PC-9 (cell line): ENCODE measurements at regions not wholly inside any gene's neighbourhood (a gene's known extent, or its start where the extent isn't known, plus 50 kb on each side); places are given as distances from the start of the nearest gene placed in this dataset.

Experiments
- BruUV-seq: library from RNA; stranded (reverse); fragments of 400-500 nt; replicated peaks from 2 replicates; lab custom pipeline; 2021; lab: Mats Ljungman, UMichigan
- CTCF ChIA-PET: fragments of 300-600 bp; sonication (Branson Sonifier 250); formaldehyde crosslinking; loops from one replicate; lab custom pipeline; 2022; ENCODE audit warnings: antibody characterized with exemption; lab: Charles Lee
- POLR2A ChIA-PET: fragments of 300-600 bp; sonication (Branson Sonifier 250); formaldehyde crosslinking; loops from one replicate; lab custom pipeline; 2022; ENCODE audit warnings: antibody characterized with exemption; ENCODE audit not compliant: unreplicated experiment; lab: Charles Lee
- DNase-seq, 2 experiments: peaks; one replicate each; pipeline versions ENCODE4 v3.0.0 to v3.0.0-alpha.2; 2015 to 2022; ENCODE audit warnings: mixed read lengths in 1 of 2
- H2AFZ ChIP-seq: fragments of 200-600 bp; sonication (generic); 2 replicates; pipeline ENCODE4 v1.8.1; 2017; ENCODE audit warnings: antibody characterized with exemption
- H3F3A ChIP-seq: fragments of 200-600 bp; sonication (generic); 2 replicates; pipeline ENCODE4 v1.8.1; 2017; ENCODE audit warnings: antibody characterized with exemption, mild to moderate bottlenecking, low read depth; ENCODE audit not compliant: insufficient read depth
- H3K27ac ChIP-seq: fragments of 200-600 bp; sonication (generic); 2 replicates; pipeline ENCODE4 v1.6.1; 2016; ENCODE audit warnings: mixed run types
- H3K27me3 ChIP-seq: fragments of 200-600 bp; sonication (generic); 2 replicates; pipeline ENCODE4 v1.6.1; 2016; ENCODE audit warnings: low read depth, mixed run types; ENCODE audit not compliant: insufficient read depth
- H3K36me3 ChIP-seq: fragments of 200-600 bp; sonication (generic); 2 replicates; pipeline ENCODE4 v1.6.1; 2016; ENCODE audit warnings: low read depth, mixed run types
- H3K4me1 ChIP-seq: fragments of 200-600 bp; sonication (generic); replicated peaks from 2 replicates; pipeline ENCODE4 v1.6.1; 2016; ENCODE audit warnings: mixed run types; ENCODE audit not compliant: insufficient read depth
- H3K4me2 ChIP-seq: fragments of 200-600 bp; sonication (generic); 2 replicates; pipeline ENCODE4 v1.6.1; 2017; ENCODE audit warnings: mixed run types
- H3K4me3 ChIP-seq: fragments of 200-600 bp; sonication (generic); 2 replicates; pipeline ENCODE4 v1.6.1; 2016; ENCODE audit warnings: mixed run types
- H3K79me2 ChIP-seq: fragments of 200-600 bp; sonication (generic); 2 replicates; pipeline ENCODE4 v1.6.1; 2017; ENCODE audit warnings: low read depth, mixed run types
- H3K9me2 ChIP-seq: fragments of 200-600 bp; sonication (generic); 2 replicates; pipeline ENCODE4 v1.8.1; 2017; ENCODE audit warnings: mild to moderate bottlenecking; ENCODE audit not compliant: insufficient read depth
- H3K9me3 ChIP-seq: fragments of 200-600 bp; sonication (generic); 2 replicates; pipeline ENCODE4 v1.8.1; 2016; ENCODE audit warnings: low read depth; ENCODE audit not compliant: insufficient read depth
- H4K20me1 ChIP-seq: fragments of 200-600 bp; sonication (generic); 2 replicates; pipeline ENCODE4 v1.8.1; 2017; ENCODE audit not compliant: insufficient read depth
- CTCF ChIP-seq: fragments of 200-600 bp; sonication (generic); conservative IDR thresholded peaks from 2 replicates; pipeline ENCODE4 v1.6.1; 2017; ENCODE audit warnings: mixed run types, antibody characterized with exemption, mild to moderate bottlenecking, moderate library complexity
- EZH2 ChIP-seq: fragments of 200-600 bp; sonication (generic); IDR thresholded peaks from 2 replicates; pipeline ENCODE4 v1.8.0; 2017; ENCODE audit warnings: antibody characterized with exemption, low read depth
- intact Hi-C: fragments of 100-400 bp; cut with micrococcal nuclease; formaldehyde crosslinking; loops from one replicate; pipeline ENCODE4 v1.10.0; 2022; ENCODE audit not compliant: unreplicated experiment

GRCh38 chr3:152676810-152677379, 158.0 kb upstream of the P2RY1 start:
- no peaks in the 10 kb centered on the region for H3K9me3 ChIP-seq
- H3F3A ChIP-seq: no peaks in the 10 kb centered on the region
- H3K4me2 ChIP-seq: no peak overlapping the region
- no peaks in the 10 kb centered on the region for H3K36me3 ChIP-seq
- no peaks in the 10 kb centered on the region for H3K4me1 ChIP-seq
- TF ChIP-seq EZH2 (no peak), CTCF (no peak)
- H3K27me3 ChIP-seq: no peaks in the 10 kb centered on the region
- H4K20me1 ChIP-seq: no peaks in the 10 kb centered on the region
- ChIA-PET POLR2A (no interaction called here), CTCF (no interaction called here)
- no peak overlapping the region for H2AFZ ChIP-seq
- no TSS peak for BruUV-seq
- no peaks in the 10 kb centered on the region for H3K79me2 ChIP-seq
- H3K27ac ChIP-seq: no peak overlapping the region
- H3K4me3 ChIP-seq: no peak overlapping the region
- no peaks in the 10 kb centered on the region for H3K9me2 ChIP-seq
- intact Hi-C loops: no loop called here
- DNase-seq: no peak

GRCh38 chr3:152677491-152677890, 157.4 kb upstream of the P2RY1 start:
- Histone ChIP-seq H3K4me3 (no peak overlapping the region), H3K27me3 (no peaks in the 10 kb centered on the region), H3K36me3 (no peaks in the 10 kb centered on the region), H3F3A (no peaks in the 10 kb centered on the region), H3K9me2 (no peaks in the 10 kb centered on the region), H3K4me1 (no peaks in the 10 kb centered on the region), H3K4me2 (no peak overlapping the region), H3K9me3 (no peaks in the 10 kb centered on the region), H4K20me1 (no peaks in the 10 kb centered on the region), H3K27ac (no peak overlapping the region), H2AFZ (no peak overlapping the region), H3K79me2 (no peaks in the 10 kb centered on the region)
- POLR2A ChIA-PET: no interaction called here
- CTCF ChIA-PET: no interaction called here
- DNase-seq: no peak
- intact Hi-C loops: no loop called here
- no peak for TF ChIP-seq EZH2
- TF ChIP-seq CTCF: no peak
- no TSS peak for BruUV-seq

- Histone ChIP-seq H3K9me2 (no peaks in the 10 kb centered on the region), H3K4me3 (no peak overlapping the region), H3K9me3 (no peaks in the 10 kb centered on the region), H4K20me1 (no peaks in the 10 kb centered on the region), H3K27me3 (no peaks in the 10 kb centered on the region), H3K4me1 (no peaks in the 10 kb centered on the region), H3K4me2 (no peak overlapping the region), H3K27ac (no peak overlapping the region), H3F3A (no peaks in the 10 kb centered on the region), H2AFZ (no peak overlapping the region), H3K79me2 (no peaks in the 10 kb centered on the region), H3K36me3 (no peaks in the 10 kb centered on the region)
- BruUV-seq: no TSS peak
- ChIA-PET CTCF (no interaction called here), POLR2A (no interaction called here)
- no peak for DNase-seq
- no peak for TF ChIP-seq CTCF
- TF ChIP-seq EZH2: no peak
- intact Hi-C loops: no loop called here
These were observed 152.5 kb upstream of the P2RY1 start for GRCh38 chr3:152682477-152682876.
